ENCODE measurements at regions not wholly inside any gene's neighbourhood (a gene's known extent, or its start where the extent isn't known, plus 50 kb on each side); places are given as distances from the start of the nearest gene placed in this dataset.
A peak's percentile ranks its signal among the peaks of the same experiment; 100 is the strongest.

DNA sequence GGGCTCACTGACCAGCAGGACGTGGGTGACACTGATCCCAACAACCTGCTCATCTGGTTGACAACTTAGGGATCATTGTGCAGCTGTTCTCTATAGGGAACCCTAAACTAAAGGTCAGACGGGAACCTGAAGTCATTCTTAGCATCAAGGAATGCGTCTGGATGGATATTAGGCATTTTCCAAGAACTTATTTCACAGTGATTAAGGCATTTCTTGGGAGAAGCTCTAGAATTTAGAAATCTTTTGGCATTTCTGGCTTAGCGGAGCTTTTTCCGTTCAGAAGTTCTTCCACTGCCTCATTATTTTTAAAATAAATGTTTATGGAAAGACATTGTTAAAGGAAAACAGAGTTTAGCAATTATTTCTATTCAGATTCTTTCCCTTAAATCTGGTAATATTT, 303.3 kb upstream of the IGFBP3 start:
- DNase-seq (ENCODE audit: low spot score) = no peak
- no peak for FAIRE-seq

GRCh38 chr7:46220066-46220630, 299.1 kb upstream of the IGFBP3 start:
- DNase-seq (ENCODE audit: low spot score) = peak; percentile 71

DNA sequence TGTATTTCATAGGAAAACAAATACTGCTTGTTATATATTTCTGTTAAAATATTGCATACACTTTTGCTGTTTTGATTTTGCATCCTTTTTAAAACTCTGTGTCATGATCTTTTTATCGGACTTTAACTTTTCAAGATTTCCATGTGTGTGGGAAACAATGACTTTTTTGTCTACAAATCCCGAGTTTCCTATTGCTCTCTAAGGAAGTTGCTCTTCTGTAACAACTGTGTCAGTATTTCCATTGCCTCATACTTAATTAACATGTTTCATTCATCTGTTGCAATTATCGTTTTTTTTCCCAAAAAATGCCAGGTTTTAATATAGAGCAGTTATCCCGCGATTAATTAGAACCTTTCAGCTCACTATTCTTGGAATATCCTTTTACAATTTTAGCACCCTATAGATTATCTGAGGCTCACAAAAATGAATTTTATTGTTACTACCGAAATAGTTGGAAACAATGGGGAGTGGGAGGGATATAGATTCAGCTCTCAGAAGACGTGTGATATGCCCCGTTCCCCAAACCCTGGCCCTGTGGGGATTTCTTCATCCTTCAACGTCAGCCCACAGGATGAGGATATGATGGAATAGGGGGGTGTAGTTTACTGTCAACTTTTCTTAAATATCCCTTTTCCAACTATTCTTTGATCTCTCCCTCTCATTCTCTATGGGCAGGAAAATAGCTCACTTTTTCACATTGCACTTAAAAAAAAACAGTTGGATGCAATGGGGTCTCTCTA, 297.6 kb upstream of the IGFBP3 start:
- DNase-seq (ENCODE audit: low spot score) (no peak), FAIRE-seq (no peak)

More at GRCh38 chr7:46220066-46220630, 299.1 kb upstream of the IGFBP3 start:
- FAIRE-seq = peak; percentile 92

DNA sequence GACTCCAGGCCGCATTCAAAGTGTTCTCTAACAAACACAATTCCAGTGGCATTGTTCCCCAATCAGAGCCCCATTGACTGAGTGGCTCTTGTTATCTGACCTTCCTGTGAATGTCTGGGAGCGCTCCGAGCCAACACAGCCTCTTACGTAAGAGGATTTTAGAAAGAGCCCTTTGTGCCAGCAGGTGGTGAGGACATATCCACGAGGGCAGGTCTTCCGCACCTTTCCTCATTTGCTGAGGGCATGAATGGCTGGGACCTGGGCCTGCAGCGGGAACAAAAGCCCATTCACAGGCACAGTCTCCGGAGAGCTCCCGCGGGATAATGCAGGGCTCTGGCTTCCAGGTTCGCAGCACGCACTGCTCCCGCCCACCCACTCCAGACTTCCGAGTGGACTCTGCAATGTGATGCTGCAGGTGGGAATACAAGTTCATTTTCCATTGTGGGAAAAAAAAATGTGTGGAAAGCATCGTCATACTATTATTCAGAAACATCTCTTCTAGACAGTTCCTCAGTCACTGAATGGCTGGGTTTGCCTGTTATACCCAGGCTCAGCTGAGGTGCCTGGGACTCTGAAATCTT, 295.0 kb upstream of the IGFBP3 start:
- DNase-seq (ENCODE audit: low spot score) (peak; percentile 70), FAIRE-seq (peak; percentile 42)

GRCh38 chr7:46214526-46214925, 293.5 kb upstream of the IGFBP3 start:
- DNase-seq (ENCODE audit: low spot score) (no peak), FAIRE-seq (peak; percentile 23)

GRCh38 chr7:46213154-46213537, 292.1 kb upstream of the IGFBP3 start:
- DNase-seq (ENCODE audit: low spot score) (no peak), FAIRE-seq (no peak)

DNA sequence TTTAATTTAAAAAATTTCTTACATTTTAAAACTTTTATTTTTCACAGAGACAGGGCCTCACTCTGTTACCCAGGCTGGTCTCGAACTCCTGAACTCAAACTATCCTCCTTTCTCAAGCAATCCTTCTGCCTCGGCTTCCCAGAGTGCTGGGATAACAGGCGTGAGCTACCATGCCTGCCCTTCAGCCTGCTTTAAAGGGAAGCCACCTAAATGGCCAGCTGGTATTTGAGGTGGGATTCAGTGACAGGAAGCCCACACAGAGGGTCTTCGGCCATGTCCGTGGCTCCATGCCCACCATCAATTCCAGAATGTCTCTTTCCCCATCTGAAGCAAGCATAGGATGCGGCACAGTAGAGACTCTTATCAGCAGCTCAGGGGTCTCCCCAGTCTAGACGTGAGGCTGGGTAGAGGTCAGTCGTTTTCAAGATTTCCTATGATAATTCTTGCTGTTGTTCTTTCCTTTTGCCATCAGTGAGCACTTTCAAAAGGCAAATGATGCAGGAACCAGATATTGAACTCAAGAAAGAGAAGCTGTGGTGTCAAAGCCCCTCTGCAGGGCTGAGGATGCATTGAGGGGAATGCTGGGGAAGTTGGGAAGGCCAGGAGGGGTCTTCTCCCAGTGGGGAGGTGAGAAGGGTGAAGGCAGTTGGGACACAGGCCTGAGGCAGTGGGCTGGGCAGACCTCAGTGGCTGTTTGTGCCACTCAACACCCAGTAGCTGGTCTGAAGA, 291.5 kb upstream of the IGFBP3 start:
- DNase-seq (ENCODE audit: low spot score) (no peak), FAIRE-seq (no peak)

GRCh38 chr7:46210467-46210866, 289.4 kb upstream of the IGFBP3 start:
- DNase-seq (ENCODE audit: low spot score) = no peak
- FAIRE-seq = no peak

DNA sequence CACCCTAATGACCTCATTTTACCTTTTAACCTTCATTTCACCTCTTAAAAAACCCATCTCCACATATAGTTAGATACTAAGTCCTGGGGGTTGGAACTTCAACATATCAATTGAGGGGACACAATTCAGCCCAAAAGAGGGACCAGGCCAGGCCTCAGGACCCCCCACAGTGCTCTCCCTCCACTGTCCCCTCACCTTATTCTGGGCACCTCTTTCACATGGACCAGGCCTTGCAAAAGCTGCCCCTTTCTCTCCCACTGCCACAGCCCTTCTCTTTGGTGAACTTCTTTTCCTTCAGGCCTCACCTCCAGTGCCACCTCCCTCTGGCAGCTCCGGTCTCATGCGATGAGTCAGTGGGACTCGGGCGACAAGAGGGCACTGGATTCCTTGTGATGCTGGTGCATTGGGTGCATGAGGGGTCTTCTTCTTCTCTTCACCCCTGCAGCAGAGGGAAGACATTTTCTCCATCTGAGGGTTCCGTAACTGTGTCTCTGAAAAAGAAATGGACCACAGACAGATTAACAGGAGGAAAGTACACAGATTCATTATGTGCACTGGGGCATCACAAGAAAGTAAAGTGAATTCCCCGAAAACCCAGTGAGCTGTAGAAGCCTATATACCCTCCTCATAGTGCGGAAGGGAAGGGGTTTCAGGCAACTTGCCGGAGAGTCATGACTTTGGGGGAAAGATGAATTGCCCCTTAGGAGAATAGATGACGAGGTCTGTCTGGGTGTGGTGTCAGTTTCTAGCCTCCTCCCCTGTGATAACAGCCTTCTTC, 288.7 kb upstream of the IGFBP3 start:
- DNase-seq (ENCODE audit: low spot score) (no peak), FAIRE-seq (no peak)

GRCh38 chr7:46208635-46209525, 287.8 kb upstream of the IGFBP3 start:
- FAIRE-seq (peak; percentile 77), DNase-seq (ENCODE audit: low spot score) (no peak)

DNA sequence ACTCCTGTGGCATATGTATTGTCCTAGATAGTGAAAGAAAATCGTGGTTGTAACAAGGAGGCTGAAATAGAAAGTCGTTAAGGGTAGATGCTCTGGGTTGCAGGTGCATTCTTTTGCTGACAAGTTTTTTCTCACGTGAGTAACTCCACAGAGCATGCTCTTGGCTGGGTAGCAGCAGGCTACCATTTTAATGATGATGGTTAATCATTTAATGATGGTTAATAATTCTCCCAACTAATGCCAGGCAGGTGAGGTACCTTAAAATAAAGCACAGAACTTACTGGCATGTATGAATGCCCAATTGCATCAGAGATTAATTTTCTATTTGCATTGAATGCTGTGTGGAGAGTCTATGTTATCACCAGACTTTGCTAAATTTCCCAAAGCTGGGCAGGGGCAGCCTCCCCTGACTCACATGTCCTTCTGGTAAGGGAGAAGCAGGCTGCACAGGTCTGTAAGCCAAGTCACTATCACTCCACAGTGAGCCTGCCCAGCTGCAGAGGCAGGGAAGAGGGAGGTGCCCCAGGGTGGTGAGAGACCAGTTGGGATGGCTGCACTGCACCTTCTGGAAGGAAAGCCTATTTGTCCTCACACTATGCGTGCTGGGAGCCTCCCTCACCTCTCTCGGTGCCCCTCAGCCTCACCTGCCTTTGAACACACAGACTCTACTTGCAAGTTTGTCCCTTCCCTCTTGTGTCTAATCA, 287.0 kb upstream of the IGFBP3 start:
- DNase-seq (ENCODE audit: low spot score) (no peak), FAIRE-seq (peak; percentile 68)

DNA sequence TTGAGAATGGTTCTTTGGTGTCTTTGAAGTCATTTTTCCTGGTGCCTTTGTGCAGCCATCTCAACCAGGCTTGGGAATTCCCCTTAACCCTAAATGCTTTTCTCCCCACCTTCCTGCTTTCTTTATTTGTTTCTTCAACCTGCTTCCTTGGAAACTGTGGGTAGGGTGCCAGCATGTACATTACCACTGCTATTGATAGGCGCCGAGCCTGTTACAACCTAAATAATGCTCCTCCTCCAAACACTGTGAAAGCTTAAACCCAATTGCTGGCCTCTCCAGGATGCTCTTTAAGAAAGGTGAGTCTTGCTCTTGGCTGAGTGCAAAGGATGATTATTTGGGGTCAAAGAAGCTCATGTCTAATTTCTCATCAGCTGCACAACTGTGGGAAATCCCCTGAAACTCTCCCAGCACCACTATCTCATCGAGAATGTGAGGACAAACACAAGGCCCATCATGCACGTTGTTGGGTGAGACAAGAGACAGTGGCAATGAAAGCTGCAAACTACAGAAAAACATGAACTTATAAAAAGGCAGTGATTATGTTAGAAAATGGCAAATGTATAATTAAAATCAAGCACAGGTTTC, 285.5 kb upstream of the IGFBP3 start:
- DNase-seq (ENCODE audit: low spot score) (no peak), FAIRE-seq (peak; percentile 48)

DNA sequence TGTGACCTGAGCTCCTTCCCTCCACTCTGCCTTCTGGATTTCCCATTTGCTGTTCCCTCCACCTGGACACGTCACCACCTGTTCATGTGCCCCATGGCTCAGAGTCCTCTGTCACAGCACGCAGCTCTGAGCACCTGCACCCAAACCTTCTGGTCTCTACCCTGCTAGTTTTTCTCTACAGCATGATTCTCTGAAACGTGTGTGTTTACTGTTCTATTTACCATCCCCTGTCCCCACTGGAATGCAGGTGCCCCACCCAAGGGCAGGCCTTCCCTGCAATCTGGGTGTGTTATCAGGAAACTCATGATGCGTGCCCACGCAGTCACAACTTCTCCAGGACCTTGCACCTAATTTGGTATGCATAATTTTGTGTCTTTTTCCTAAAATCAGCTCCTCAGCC, 284.4 kb upstream of the IGFBP3 start:
- DNase-seq (ENCODE audit: low spot score) (no peak), FAIRE-seq (no peak)

DNA sequence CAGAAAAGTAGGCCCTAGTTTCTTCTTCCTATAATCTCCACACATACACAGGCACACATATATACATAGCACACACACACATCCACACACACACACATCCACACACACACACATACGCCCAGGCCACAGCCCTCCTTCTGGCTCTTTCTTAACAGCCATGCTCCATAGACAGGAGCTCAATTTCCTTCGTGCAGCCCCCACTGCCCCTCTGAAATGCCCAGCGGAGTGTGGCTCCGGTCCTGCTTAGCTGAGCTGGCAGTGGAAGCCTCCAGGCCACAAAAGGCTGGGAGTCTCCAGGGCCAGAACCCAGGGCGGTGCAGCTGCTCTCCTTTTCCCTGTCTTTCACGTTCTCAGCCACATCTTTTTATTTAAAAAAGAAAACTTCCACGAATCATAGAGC, 282.9 kb upstream of the IGFBP3 start:
- peak; percentile 50 for FAIRE-seq

DNA sequence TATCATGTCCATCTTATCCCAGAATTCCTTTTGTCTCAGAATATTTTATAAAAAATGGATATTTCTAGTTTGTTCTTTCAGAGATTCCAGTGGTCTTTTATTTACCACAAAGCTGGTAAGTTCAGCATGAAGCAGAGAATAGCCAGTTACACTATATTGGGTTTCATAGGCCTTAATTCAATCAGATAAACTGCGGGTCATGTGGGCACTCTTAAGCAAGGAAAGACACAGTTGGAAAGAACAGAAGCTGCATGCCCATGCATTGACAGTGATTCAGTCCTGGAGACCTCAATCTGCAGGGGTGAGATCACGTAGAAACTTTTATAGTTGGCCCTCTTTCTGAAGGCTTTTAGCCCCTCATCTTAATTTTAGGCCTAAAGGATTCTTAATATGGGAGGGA, 281.3 kb upstream of the IGFBP3 start:
- no peak for DNase-seq (ENCODE audit: low spot score)
- no peak for FAIRE-seq

More for the DNA sequence above, 282.9 kb upstream of the IGFBP3 start:
- DNase-seq (ENCODE audit: low spot score) = no peak

DNA sequence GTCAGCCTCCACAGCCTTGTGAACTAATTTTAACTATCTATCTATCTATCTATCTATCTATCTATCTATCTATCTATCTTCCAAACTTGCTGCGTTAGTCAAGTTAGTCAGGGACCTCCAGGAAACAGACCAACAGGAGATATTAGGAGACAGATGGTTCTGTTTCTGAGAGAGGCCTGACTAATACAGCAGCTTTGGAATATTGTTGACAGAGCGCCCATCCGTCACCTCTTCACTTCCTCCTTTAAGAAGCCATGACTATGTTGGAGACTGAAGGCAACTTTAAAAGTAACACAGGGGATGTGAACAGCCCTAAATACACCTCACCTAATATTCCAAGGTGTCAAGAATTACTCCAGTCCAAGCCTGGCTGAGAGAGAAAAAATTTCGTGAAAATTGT, 280.9 kb upstream of the IGFBP3 start:
- DNase-seq (ENCODE audit: low spot score) (no peak), FAIRE-seq (no peak)

DNA sequence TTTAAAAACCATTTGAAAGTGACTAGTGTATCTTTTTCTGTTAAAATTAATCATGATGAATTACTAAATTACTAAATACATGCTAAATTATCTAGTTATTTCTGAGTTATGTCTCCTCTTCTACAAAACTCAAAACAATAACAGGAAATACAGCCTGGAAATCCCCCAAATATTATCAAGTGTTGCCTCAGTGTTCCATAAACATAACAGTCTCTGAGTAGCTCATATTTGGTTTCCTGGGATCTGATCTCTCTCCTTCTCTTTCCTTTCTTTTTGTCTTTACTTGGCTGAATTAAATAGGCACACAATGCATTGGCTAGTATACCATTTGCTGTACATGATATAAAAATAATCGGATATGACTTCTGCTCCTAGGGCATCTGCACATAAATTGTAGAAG, 277.6 kb upstream of the IGFBP3 start:
- DNase-seq (ENCODE audit: low spot score) = no peak
- no peak for FAIRE-seq

DNA sequence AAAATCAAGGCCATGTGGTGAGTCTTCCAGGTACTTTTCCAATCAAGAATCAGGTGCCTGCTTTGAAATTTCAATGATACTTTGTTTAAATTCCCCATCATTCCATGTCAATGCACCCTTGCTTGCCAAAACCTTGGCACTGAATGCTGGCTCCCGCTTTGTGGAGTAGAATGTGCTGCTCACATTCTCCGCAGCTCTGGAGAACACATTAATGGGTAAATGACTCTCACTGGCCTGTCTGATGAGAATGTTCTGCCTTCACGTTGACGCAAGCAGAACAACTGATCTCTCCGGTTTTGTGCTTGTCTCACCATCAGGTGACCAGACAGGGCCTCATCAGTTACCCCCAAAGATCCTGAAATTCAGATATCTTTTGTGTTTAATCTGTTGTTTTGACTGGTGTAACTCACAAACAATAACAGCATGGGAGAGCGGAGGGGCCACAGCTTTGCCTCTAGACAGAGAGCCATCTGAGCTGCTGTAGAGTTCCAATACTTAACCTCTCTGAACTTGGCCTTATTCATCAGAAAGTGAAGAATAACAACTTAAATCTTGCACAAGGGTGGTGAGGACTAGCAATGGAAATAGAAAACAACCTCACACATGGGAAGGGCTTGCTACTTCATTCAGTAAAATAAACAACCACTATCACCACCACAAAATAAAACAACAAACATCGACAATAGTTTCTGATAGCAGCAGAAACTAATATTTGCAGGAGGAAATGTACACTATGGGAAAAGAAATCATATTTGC, 276.9 kb upstream of the IGFBP3 start:
- FAIRE-seq (no peak), DNase-seq (ENCODE audit: low spot score) (no peak)

- no peak for DNase-seq (ENCODE audit: low spot score)
- FAIRE-seq = no peak
Observed at GRCh38 chr7:46195934-46196333, 274.9 kb upstream of the IGFBP3 start.

Measured in urothelium cell line (cell line).